ENCODE measurements at regions not wholly inside any gene's neighbourhood (a gene's known extent, or its start where the extent isn't known, plus 50 kb on each side); places are given as distances from the start of the nearest gene placed in this dataset.

DNA sequence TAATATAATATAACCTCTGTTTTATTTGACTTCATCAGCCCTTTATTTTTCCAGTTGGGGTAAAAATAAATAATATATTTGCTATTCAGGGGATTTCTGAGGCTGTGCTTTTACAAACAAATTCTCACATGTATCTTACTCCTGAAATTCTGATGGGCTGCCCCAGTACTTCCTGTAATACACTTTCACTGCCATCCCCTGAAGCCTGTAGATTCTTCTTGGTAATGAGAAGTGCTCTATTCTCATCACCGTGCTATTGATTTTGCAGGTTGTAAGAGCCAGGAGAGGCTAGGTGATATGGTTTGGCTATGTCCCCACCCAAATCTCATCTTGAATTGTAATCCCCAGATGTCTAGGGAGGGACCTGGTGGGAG is 91.9 kb upstream of the CEP78 start:
- TF ChIP-seq EZH2 (IDR thresholded peaks at IDR 0.05) (no peak), CTCF (IDR thresholded peaks at IDR 0.05) (no peak), EZH2phosphoT487 (IDR thresholded peaks at IDR 0.05) (no peak)

Data from neural progenitor cell (in vitro differentiated cells).